ENCODE measurements at regions not wholly inside any gene's neighbourhood (a gene's known extent, or its start where the extent isn't known, plus 50 kb on each side); places are given as distances from the start of the nearest gene placed in this dataset.

- no peak for TF ChIP-seq CTCF (IDR thresholded peaks at IDR 0.05)
- no peak for TF ChIP-seq EZH2 (IDR thresholded peaks at IDR 0.05)
- TF ChIP-seq EZH2phosphoT487 (IDR thresholded peaks at IDR 0.05) = no peak
Observed at GRCh38 chr15:52879145-52879544, 89.0 kb upstream of the ONECUT1 start.
